HepG2 (cell line): ENCODE measurements at regions not wholly inside any gene's neighbourhood (a gene's known extent, or its start where the extent isn't known, plus 50 kb on each side); places are given as distances from the start of the nearest gene placed in this dataset.

Experiments used
- DPF2 ChIP-seq: sonication (generic); formaldehyde crosslinking; IDR thresholded peaks from 2 replicates; pipeline ENCODE4 v1.4.0; 2020; ENCODE audit warnings: mild to moderate bottlenecking, low read depth, missing genetic modification reagents, borderline replicate concordance
- ERF ChIP-seq: IDR thresholded peaks from 2 replicates; pipeline ENCODE4 v1.6.1; 2018; ENCODE audit warnings: missing biosample characterization, missing genetic modification reagents
- ETV5 ChIP-seq: IDR thresholded peaks from 2 replicates; pipeline ENCODE4 v1.6.1; 2018; ENCODE audit warnings: missing biosample characterization, missing genetic modification reagents, inconsistent platforms, borderline replicate concordance
- HDAC2 ChIP-seq: sonication (generic); formaldehyde crosslinking; IDR thresholded peaks from 2 replicates; pipeline ENCODE4 v1.4.0; 2020; ENCODE audit warnings: missing genetic modification reagents
- HNF4A ChIP-seq: sonication (generic); formaldehyde crosslinking; IDR thresholded peaks from 2 replicates; pipeline ENCODE4 v1.4.0; 2020; ENCODE audit warnings: missing genetic modification reagents
- IRF2 ChIP-seq: IDR thresholded peaks from 2 replicates; pipeline ENCODE4 v1.6.1; 2018; ENCODE audit warnings: missing genetic modification reagents, missing compliant biosample characterization
- KLF16 ChIP-seq, 2 experiments: sonication (generic) in 1 of 2; formaldehyde crosslinking in 1 of 2; IDR thresholded peaks; 2 replicates each; pipeline versions ENCODE4 v1.6.1 to v1.8.0; 2016 to 2023; ENCODE audit warnings: missing genetic modification reagents in 2 of 2, missing compliant biosample characterization in 1 of 2
- LCORL ChIP-seq, 2 experiments: fragments of 450-650 bp in 1 of 2; sonication (generic) in 1 of 2; formaldehyde crosslinking in 1 of 2; IDR thresholded peaks; 2 replicates each; pipeline versions ENCODE4 v1.5.0 to v1.6.1; 2017 to 2020; ENCODE audit warnings: antibody characterized with exemption in 1 of 2, missing genetic modification reagents in 1 of 2
- NCOA2 ChIP-seq: sonication (generic); formaldehyde crosslinking; IDR thresholded peaks from 2 replicates; pipeline ENCODE4 v1.8.0; 2022; ENCODE audit warnings: inconsistent platforms
- PHF8 ChIP-seq: sonication (generic); formaldehyde crosslinking; IDR thresholded peaks from 2 replicates; pipeline ENCODE4 v1.5.0; 2020; ENCODE audit warnings: missing genetic modification reagents
- SOX5 ChIP-seq: IDR thresholded peaks from 2 replicates; pipeline ENCODE4 v1.6.1; 2016; ENCODE audit warnings: borderline replicate concordance
- ZKSCAN8 ChIP-seq: IDR thresholded peaks from 2 replicates; pipeline ENCODE4 v1.6.1; 2016; ENCODE audit warnings: borderline replicate concordance, missing genetic modification reagents, missing compliant biosample characterization
- TF ChIP-seq, protein P1 (sequence below): sonication (generic); formaldehyde crosslinking; IDR thresholded peaks from 2 replicates; pipeline ENCODE4 v1.4.0; 2020; ENCODE audit warnings: missing genetic modification reagents, borderline replicate concordance
- TF ChIP-seq, protein P2 (sequence below): IDR thresholded peaks from 2 replicates; pipeline ENCODE4 v1.6.1; 2018; ENCODE audit warnings: missing genetic modification reagents
- TF ChIP-seq, protein P3 (sequence below): sonication (generic); formaldehyde crosslinking; conservative IDR thresholded peaks from 2 replicates; pipeline ENCODE4 v1.8.1; 2023; ENCODE audit warnings: missing genetic modification reagents
- TF ChIP-seq, protein P4 (sequence below): sonication (generic); formaldehyde crosslinking; IDR thresholded peaks from 2 replicates; pipeline ENCODE4 v1.4.0; 2020; ENCODE audit warnings: missing genetic modification reagents
- TF ChIP-seq, protein P5 (sequence below): sonication (generic); formaldehyde crosslinking; IDR thresholded peaks from 2 replicates; pipeline ENCODE4 v1.4.0; 2020; ENCODE audit warnings: missing genetic modification reagents

DNA sequence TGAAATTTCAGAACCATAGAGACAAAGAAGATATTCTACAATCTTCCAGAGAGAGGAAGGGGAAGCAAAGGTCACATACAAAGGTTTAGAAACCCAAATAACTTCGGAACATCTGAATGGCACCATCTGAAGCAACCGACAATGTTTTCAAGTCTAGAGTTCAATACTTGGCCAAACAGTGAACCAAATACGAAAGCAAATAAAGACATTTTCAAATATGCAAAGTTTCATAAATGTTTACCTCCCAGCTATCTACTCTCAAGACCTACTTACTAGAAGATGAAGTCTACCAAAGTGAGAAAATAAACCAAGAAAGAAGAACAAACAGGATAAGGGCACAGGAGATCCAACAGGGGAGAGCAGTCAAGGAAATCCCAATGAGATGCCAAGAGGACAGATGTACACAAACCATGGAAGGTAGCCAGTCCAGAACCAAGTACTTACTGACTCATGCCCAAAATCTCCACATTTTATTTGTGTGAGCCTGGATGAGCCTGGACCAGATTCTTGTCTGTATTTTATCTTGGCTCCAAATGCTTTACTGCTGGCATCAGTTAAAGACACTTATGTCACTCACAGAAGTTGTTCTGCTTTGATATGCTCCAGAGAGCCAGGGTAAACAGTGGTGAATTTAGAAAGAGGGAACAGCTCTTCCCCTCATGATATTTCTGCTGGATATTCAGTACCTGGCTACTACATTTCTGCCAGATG lies 173.3 kb downstream of the AVL9 start (continued):
- 0 out of 2 replicates have a peak, but pooled peaks have one; percentile 15 for TF ChIP-seq PHF8
- peak; percentile 81; the same call in 1 of the 2 replicates for TF ChIP-seq SOX5
- peak; percentile 65; the same call in 1 of the 2 replicates for TF ChIP-seq ETV5 (CRISPR knock-in tag)
- TF ChIP-seq IRF2 (CRISPR knock-in tag), result peak; percentile 23; the same call in 1 of the 2 replicates
- TF ChIP-seq, protein P1, sequence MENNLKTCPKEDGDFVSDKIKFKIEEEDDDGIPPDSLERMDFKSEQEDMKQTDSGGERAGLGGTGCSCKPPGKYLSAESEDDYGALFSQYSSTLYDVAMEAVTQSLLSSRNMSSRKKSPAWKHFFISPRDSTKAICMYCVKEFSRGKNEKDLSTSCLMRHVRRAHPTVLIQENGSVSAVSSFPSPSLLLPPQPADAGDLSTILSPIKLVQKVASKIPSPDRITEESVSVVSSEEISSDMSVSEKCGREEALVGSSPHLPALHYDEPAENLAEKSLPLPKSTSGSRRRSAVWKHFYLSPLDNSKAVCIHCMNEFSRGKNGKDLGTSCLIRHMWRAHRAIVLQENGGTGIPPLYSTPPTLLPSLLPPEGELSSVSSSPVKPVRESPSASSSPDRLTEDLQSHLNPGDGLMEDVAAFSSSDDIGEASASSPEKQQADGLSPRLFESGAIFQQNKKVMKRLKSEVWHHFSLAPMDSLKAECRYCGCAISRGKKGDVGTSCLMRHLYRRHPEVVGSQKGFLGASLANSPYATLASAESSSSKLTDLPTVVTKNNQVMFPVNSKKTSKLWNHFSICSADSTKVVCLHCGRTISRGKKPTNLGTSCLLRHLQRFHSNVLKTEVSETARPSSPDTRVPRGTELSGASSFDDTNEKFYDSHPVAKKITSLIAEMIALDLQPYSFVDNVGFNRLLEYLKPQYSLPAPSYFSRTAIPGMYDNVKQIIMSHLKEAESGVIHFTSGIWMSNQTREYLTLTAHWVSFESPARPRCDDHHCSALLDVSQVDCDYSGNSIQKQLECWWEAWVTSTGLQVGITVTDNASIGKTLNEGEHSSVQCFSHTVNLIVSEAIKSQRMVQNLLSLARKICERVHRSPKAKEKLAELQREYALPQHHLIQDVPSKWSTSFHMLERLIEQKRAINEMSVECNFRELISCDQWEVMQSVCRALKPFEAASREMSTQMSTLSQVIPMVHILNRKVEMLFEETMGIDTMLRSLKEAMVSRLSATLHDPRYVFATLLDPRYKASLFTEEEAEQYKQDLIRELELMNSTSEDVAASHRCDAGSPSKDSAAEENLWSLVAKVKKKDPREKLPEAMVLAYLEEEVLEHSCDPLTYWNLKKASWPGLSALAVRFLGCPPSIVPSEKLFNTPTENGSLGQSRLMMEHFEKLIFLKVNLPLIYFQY (CRISPR knock-in tag), result peak; percentile 95; the same call in 1 of the 2 replicates
- peak; percentile 93 for TF ChIP-seq HNF4A (CRISPR knock-in tag)
- TF ChIP-seq ERF (CRISPR knock-in tag), result peak; percentile 55; the same call in 1 of the 2 replicates
- TF ChIP-seq ZKSCAN8 (CRISPR knock-in tag), result peak; percentile 67; the same call in 1 of the 2 replicates
- TF ChIP-seq, protein P2, sequence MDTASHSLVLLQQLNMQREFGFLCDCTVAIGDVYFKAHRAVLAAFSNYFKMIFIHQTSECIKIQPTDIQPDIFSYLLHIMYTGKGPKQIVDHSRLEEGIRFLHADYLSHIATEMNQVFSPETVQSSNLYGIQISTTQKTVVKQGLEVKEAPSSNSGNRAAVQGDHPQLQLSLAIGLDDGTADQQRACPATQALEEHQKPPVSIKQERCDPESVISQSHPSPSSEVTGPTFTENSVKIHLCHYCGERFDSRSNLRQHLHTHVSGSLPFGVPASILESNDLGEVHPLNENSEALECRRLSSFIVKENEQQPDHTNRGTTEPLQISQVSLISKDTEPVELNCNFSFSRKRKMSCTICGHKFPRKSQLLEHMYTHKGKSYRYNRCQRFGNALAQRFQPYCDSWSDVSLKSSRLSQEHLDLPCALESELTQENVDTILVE (CRISPR knock-in tag), result peak; percentile 35; the same call in 1 of the 2 replicates
- TF ChIP-seq, protein P3, sequence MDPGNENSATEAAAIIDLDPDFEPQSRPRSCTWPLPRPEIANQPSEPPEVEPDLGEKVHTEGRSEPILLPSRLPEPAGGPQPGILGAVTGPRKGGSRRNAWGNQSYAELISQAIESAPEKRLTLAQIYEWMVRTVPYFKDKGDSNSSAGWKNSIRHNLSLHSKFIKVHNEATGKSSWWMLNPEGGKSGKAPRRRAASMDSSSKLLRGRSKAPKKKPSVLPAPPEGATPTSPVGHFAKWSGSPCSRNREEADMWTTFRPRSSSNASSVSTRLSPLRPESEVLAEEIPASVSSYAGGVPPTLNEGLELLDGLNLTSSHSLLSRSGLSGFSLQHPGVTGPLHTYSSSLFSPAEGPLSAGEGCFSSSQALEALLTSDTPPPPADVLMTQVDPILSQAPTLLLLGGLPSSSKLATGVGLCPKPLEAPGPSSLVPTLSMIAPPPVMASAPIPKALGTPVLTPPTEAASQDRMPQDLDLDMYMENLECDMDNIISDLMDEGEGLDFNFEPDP (CRISPR knock-in tag), result 0 out of 2 replicates have a peak, but pooled peaks have one; percentile 43
- TF ChIP-seq, protein P4, sequence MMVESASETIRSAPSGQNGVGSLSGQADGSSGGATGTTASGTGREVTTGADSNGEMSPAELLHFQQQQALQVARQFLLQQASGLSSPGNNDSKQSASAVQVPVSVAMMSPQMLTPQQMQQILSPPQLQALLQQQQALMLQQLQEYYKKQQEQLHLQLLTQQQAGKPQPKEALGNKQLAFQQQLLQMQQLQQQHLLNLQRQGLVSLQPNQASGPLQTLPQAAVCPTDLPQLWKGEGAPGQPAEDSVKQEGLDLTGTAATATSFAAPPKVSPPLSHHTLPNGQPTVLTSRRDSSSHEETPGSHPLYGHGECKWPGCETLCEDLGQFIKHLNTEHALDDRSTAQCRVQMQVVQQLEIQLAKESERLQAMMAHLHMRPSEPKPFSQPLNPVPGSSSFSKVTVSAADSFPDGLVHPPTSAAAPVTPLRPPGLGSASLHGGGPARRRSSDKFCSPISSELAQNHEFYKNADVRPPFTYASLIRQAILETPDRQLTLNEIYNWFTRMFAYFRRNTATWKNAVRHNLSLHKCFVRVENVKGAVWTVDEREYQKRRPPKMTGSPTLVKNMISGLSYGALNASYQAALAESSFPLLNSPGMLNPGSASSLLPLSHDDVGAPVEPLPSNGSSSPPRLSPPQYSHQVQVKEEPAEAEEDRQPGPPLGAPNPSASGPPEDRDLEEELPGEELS (CRISPR knock-in tag), result peak; percentile 91
- TF ChIP-seq NCOA2 (CRISPR knock-in tag), result peak; percentile 97
- peak; percentile 67 for TF ChIP-seq LCORL (IDR thresholded peaks at IDR 0.05)
- 0 out of 2 replicates have a peak, but pooled peaks have one; percentile 31 for TF ChIP-seq LCORL (CRISPR knock-in tag; IDR thresholded peaks at IDR 0.05)
- TF ChIP-seq HDAC2 (CRISPR knock-in tag), result peak; percentile 70
- TF ChIP-seq KLF16 (CRISPR knock-in tag; IDR thresholded peaks at IDR 0.05), result 0 out of 4 replicates have a peak, but pooled peaks of 1 of the 2 experiments have one; percentile 19
- TF ChIP-seq, protein P5, sequence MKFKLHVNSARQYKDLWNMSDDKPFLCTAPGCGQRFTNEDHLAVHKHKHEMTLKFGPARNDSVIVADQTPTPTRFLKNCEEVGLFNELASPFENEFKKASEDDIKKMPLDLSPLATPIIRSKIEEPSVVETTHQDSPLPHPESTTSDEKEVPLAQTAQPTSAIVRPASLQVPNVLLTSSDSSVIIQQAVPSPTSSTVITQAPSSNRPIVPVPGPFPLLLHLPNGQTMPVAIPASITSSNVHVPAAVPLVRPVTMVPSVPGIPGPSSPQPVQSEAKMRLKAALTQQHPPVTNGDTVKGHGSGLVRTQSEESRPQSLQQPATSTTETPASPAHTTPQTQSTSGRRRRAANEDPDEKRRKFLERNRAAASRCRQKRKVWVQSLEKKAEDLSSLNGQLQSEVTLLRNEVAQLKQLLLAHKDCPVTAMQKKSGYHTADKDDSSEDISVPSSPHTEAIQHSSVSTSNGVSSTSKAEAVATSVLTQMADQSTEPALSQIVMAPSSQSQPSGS (CRISPR knock-in tag), result 0 out of 2 replicates have a peak, but pooled peaks have one; percentile 45
- peak; percentile 84; the same call in 1 of the 2 replicates for TF ChIP-seq DPF2
